ENCODE measurements at regions not wholly inside any gene's neighbourhood (a gene's known extent, or its start where the extent isn't known, plus 50 kb on each side); places are given as distances from the start of the nearest gene placed in this dataset.
"Not testable (repeated sequence)": the region's sequence is repeated elsewhere in the genome, so short reads cannot be mapped to it uniquely, and the experiment has no call there.

DNA sequence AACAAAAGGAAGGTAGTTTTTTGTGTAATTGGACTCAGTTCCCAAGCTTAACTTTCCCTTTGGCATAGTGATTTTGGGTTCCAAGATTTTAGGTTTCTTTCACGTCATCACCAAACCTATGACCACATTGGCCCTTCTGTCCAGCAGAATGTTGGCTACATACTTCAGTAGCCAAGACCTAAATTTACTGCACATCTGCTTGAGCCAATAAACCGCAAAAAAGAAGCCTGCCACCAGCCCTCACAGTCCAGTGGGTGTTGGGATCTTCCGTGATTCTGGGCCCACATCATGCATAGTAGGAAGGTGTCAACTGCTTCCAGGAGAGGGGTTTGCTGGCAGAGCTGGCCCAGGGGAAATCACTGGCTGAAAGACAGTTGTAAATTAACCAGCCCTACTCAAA, 57.6 kb upstream of the LIPC start:
- H3K4me1 ChIP-seq (ENCODE audit: insufficient read depth) = no peaks in the 10 kb centered on the region
- H3K4me3 ChIP-seq = no peak overlapping the region
- H3K36me3 ChIP-seq = no peaks in the 10 kb centered on the region
- H3K27me3 ChIP-seq = no peaks in the 10 kb centered on the region
- no peak for DNase-seq
- intact Hi-C loops (cut with DNase I) = no loop called here
- H3K9me3 ChIP-seq = no peaks in the 10 kb centered on the region
- TF ChIP-seq POLR2A (IDR thresholded peaks at IDR 0.05) (no peak), EP300 (IDR thresholded peaks at IDR 0.05) (no peak)
- TF ChIP-seq, protein P1, sequence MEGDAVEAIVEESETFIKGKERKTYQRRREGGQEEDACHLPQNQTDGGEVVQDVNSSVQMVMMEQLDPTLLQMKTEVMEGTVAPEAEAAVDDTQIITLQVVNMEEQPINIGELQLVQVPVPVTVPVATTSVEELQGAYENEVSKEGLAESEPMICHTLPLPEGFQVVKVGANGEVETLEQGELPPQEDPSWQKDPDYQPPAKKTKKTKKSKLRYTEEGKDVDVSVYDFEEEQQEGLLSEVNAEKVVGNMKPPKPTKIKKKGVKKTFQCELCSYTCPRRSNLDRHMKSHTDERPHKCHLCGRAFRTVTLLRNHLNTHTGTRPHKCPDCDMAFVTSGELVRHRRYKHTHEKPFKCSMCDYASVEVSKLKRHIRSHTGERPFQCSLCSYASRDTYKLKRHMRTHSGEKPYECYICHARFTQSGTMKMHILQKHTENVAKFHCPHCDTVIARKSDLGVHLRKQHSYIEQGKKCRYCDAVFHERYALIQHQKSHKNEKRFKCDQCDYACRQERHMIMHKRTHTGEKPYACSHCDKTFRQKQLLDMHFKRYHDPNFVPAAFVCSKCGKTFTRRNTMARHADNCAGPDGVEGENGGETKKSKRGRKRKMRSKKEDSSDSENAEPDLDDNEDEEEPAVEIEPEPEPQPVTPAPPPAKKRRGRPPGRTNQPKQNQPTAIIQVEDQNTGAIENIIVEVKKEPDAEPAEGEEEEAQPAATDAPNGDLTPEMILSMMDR (IDR thresholded peaks at IDR 0.05) = no peak
- WGBS, 3 donors = 89 to 98% (median 96%) methylated on average over 3 of the region's 3 CpGs
- no peak overlapping the region for H3K27ac ChIP-seq

DNA sequence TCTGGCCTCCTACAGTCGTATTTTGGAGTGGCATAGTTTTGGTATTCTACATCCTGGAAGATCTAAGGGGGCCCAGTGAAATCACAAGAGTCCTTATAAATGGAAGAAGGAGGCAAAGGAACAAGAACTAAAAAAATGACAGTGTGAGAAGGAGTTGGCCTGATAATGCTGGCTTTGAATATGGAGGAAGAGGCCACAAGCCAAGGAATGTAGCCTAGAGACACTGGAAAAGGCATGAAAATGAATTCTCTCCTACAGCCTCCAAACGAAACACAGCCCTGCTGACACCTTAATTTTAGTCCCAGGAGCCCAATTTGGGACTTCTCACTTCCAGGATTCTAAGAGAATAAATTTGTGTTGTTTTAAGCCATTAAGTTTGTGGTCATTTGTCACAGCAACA, 54.6 kb upstream of the LIPC start:
- Histone ChIP-seq H3K4me3 (no peak overlapping the region), H3K27me3 (no peaks in the 10 kb centered on the region), H3K36me3 (no peaks in the 10 kb centered on the region), H3K9me3 (no peaks in the 10 kb centered on the region), H3K4me1 (ENCODE audit: insufficient read depth) (no peaks in the 10 kb centered on the region), H3K27ac (no peak overlapping the region)
- WGBS, 3 donors = 95 to 97% (median 96%) methylated on average over 2 of the region's 2 CpGs
- intact Hi-C loops (cut with DNase I) = no loop called here
- TF ChIP-seq EP300 (IDR thresholded peaks at IDR 0.05) (no peak), POLR2A (IDR thresholded peaks at IDR 0.05) (no peak)
- TF ChIP-seq, protein P1 (IDR thresholded peaks at IDR 0.05) = no peak
- no peak for DNase-seq

DNA sequence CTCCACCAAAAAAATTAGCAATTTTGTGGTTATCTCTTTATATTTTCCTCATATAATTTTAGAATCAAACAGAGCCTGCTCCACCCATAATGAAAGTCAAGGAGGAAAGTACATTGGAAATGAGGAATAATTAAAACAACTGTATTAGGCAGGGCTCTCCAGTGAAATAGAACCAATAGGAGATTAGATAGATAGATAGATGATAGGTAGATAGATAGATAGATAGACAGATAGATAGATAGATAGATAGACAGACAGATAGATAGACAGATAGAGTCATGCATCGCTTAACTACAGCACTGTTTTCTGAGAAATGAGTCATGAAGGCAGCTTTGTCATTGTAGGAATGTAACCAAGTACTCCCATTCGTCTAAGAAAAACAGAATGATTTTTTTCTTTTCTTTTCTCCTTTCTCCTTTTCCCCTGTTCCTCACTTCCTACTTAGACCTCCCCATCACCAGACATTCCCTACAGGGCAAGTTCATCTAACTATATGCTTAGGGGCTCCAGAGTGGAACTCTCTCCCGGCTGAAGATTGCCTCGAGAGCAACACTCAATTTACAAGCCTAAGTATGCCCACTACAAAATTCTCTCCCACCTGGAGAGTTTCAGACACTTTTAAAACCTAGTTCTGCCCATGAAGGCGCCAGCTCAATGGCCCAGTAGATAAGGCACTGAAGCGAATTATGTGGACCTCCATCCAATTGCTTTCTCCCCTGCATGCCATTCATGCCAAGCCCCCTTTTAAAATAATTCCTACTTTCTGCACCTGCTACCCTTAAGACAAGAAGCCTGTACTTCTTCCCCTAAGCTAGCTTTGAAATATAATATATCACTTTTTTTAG, 53.3 kb upstream of the LIPC start:
- H3K9me3 ChIP-seq = no peaks in the 10 kb centered on the region
- intact Hi-C loops (cut with DNase I) = no loop called here
- 65 to 75% (median 73%) methylated on average over 6 of the region's 6 CpGs for WGBS, 3 donors
- no peak overlapping the region for H3K27ac ChIP-seq
- H3K36me3 ChIP-seq = no peaks in the 10 kb centered on the region
- no peak for DNase-seq
- no peak overlapping the region for H3K4me3 ChIP-seq
- H3K4me1 ChIP-seq (ENCODE audit: insufficient read depth) = no peaks in the 10 kb centered on the region
- H3K27me3 ChIP-seq = no peaks in the 10 kb centered on the region
- TF ChIP-seq, protein P1 (IDR thresholded peaks at IDR 0.05) = no peak
- TF ChIP-seq EP300 (IDR thresholded peaks at IDR 0.05) = no peak
- TF ChIP-seq POLR2A (IDR thresholded peaks at IDR 0.05) = no peak

DNA sequence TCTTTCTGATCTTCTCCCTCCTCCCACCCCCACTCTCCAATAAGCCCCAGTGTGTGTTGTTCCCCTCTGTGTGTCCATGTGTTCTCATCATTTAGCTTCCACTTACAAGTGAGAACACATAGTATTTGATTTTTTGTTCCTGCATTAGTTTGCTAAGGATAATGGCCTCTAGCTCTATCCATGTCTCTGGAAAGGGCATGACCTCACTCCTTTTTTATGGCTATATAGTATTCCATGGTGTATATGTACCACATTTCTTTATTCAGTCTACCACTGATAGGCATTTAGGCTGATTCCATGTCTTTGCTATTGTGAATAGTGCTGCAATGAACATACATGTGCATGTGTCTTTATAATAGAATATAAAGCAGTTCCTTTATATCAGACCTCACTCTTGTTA, 52.3 kb upstream of the LIPC start:
- intact Hi-C loops (cut with DNase I); H3K4me3 ChIP-seq; H3K27ac ChIP-seq; H3K27me3 ChIP-seq; H3K36me3 ChIP-seq; H3K4me1 ChIP-seq (ENCODE audit: insufficient read depth); DNase-seq; H3K9me3 ChIP-seq: not testable (repeated sequence)

DNA sequence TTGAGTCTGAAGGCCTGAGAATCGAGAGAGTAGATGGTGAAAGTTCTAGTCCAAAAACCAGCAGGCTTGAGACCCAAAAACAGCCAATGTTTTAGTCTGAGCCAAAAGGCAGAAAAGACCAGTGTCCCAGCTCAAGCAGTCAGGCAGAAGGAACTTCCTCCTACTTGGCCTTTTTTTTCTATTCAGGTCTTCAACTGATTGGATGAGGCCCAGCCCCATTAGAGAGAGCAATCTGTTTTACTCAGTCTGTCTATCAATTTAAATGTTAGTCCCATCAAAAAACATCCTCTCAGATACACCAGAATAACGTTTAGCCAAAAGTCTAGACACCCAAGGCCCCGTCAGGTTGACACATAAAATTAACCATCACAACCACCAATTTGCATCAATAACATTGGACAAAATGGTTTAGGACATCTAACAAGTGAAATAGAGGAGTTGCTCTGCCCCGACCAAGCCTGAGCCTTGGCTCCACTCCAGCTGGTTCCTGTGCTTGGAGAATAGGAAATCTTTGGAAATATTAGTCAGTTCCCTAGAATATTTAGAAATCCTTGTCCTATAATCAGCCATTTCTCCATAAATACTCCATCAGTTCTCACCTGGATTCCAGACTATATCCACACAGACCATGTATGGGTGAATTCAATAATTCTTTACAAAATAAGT, 51.4 kb upstream of the LIPC start:
- no peaks in the 10 kb centered on the region for H3K9me3 ChIP-seq
- H3K4me1 ChIP-seq (ENCODE audit: insufficient read depth) = no peaks in the 10 kb centered on the region
- H3K27me3 ChIP-seq = no peaks in the 10 kb centered on the region
- intact Hi-C loops (cut with DNase I) = no loop called here
- no peak overlapping the region for H3K27ac ChIP-seq
- no peaks in the 10 kb centered on the region for H3K36me3 ChIP-seq
- whole genome bisulfite sequencing, 3 donors = 70 to 73% (median 71%) methylated on average over 4 of the region's 4 CpGs
- H3K4me3 ChIP-seq = no peak overlapping the region
- TF ChIP-seq, protein P1 (IDR thresholded peaks at IDR 0.05) = no peak
- no peak for TF ChIP-seq POLR2A (IDR thresholded peaks at IDR 0.05)
- TF ChIP-seq EP300 (IDR thresholded peaks at IDR 0.05) = no peak
- no peak for DNase-seq

Measured in ovary (tissue), 7 donors.